Embryonic facial prominence (tissue), 1 donor: ENCODE measurements at regions not wholly inside any gene's neighbourhood (a gene's known extent, or its start where the extent isn't known, plus 50 kb on each side); places are given as distances from the start of the nearest gene placed in this dataset.
"Not testable (repeated sequence)": the region's sequence is repeated elsewhere in the genome, so short reads cannot be mapped to it uniquely, and the experiment has no call there.

Experiments used
- DNase-seq: peaks from one replicate; pipeline ENCODE4 v3.0.0-alpha.2; 2016; ENCODE audit errors: extremely low spot score

GRCh38 chr6:10343320-10343719 is 71.6 kb downstream of the TFAP2A start:
- no peak for DNase-seq

- DNase-seq = no peak
These were observed 73.3 kb downstream of the TFAP2A start for GRCh38 chr6:10341605-10342004.

GRCh38 chr6:10338151-10338550 is 76.7 kb downstream of the TFAP2A start:
- DNase-seq = no peak

- not testable (repeated sequence) for DNase-seq
These were observed 77.5 kb downstream of the TFAP2A start for GRCh38 chr6:10337376-10337775.

- no peak for DNase-seq
These were observed 82.8 kb downstream of the TFAP2A start for GRCh38 chr6:10332111-10332510.

- DNase-seq = no peak
These were observed 83.4 kb downstream of the TFAP2A start for GRCh38 chr6:10331334-10331968.

GRCh38 chr6:10330515-10330914 is 84.4 kb downstream of the TFAP2A start:
- DNase-seq = no peak

GRCh38 chr6:10323018-10323417 is 91.9 kb downstream of the TFAP2A start:
- DNase-seq = no peak

GRCh38 chr6:10320291-10320690 is 94.6 kb downstream of the TFAP2A start:
- DNase-seq = no peak

GRCh38 chr6:10316373-10316721 is 98.5 kb downstream of the TFAP2A start:
- no peak for DNase-seq

- DNase-seq = no peak
These were observed 99.1 kb downstream of the TFAP2A start for GRCh38 chr6:10315658-10316372.

- DNase-seq = no peak
These were observed 99.8 kb downstream of the TFAP2A start for GRCh38 chr6:10315034-10315433.

- DNase-seq = no peak
These were observed 100.5 kb downstream of the TFAP2A start for GRCh38 chr6:10314163-10314955.

- no peak for DNase-seq
These were observed 101.1 kb downstream of the TFAP2A start for GRCh38 chr6:10313799-10314162.

- no peak for DNase-seq
These were observed 102.4 kb downstream of the TFAP2A start for GRCh38 chr6:10312445-10312844.

- DNase-seq = not testable (repeated sequence)
These were observed 103.1 kb downstream of the TFAP2A start for GRCh38 chr6:10311546-10312405.

- DNase-seq = no peak
These were observed 104.0 kb downstream of the TFAP2A start for GRCh38 chr6:10310826-10311225.

GRCh38 chr6:10310330-10310653 is 104.6 kb downstream of the TFAP2A start:
- no peak for DNase-seq

- no peak for DNase-seq
These were observed 105.2 kb downstream of the TFAP2A start for GRCh38 chr6:10309457-10310329.

- no peak for DNase-seq
These were observed 107.4 kb downstream of the TFAP2A start for GRCh38 chr6:10307476-10307875.

- DNase-seq = no peak
These were observed 107.8 kb downstream of the TFAP2A start for GRCh38 chr6:10307028-10307427.
